Hindlimb muscle (tissue), 1 donor: ENCODE measurements at regions not wholly inside any gene's neighbourhood (a gene's known extent, or its start where the extent isn't known, plus 50 kb on each side); places are given as distances from the start of the nearest gene placed in this dataset.
"Not testable (repeated sequence)": the region's sequence is repeated elsewhere in the genome, so short reads cannot be mapped to it uniquely, and the experiment has no call there.

ENCODE experiments used
- DNase-seq: peaks from one replicate; pipeline ENCODE4 v3.0.0-alpha.2; 2013

- DNase-seq = no peak
These were observed 258.3 kb upstream of the STXBP6 start for GRCh38 chr14:25308244-25308643.

- DNase-seq = no peak
These were observed 254.0 kb upstream of the STXBP6 start for GRCh38 chr14:25303934-25304333.

DNA sequence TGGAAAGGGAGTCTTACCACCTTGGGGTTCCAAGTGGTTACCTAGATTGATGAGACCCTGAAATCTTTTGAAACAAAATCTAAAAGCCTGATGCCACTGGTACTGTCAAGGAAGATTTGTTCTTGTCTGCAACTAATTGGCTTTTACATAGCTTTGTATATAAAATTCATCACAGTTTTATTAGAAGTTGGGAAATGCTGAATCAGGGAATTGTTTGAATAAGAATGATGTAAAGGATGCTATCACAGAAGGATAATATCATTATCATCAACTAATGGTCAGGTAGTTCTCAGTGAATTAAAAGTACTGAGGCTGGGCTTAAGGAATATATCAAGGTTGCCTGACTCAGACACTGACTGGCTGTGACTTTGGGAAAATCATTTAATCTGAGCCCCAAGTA lies 248.3 kb upstream of the STXBP6 start:
- no peak for DNase-seq

DNA sequence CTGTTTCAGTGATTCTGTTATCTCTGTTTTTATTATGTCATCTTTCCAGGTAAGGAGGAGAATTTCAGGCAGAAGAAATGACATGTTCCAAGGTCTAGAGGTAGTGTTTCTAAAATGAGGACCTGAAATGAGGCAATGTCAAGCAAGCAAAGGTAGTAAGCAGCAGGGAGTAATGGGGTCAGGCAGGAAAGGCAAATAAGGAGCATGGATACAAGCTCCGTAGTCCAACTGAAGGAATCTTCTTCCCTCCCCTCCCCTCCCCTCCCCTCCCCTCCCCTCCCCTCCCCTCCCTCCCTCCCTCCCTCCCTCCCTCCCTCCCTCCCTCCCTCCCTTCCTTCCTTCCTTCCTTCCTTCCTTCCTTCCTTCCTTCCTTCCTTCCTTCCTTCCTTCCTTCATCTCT lies 240.2 kb upstream of the STXBP6 start:
- DNase-seq = not testable (repeated sequence)

GRCh38 chr14:25274529-25274928 lies 224.6 kb upstream of the STXBP6 start:
- no peak for DNase-seq

GRCh38 chr14:25267186-25267585 lies 217.2 kb upstream of the STXBP6 start:
- no peak for DNase-seq

DNA sequence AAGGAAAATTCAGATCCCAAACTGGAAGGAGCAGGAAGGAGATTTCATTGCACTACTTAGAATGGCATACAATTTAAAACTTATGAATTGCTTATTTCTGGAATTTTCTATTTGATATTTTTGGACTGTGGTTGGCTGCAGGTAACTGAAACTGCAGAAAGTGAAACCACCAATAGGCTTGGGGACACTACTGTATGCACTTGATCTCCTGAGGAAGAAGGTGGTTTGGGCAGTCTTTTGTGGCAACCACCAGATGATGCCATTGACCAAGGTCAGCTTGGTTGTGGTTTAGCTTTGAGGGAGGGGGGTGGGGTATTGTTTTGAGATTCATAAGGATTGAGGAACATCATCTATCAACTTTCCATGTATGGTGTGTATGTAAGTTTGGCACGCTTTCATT lies 209.5 kb upstream of the STXBP6 start:
- DNase-seq = no peak

DNA sequence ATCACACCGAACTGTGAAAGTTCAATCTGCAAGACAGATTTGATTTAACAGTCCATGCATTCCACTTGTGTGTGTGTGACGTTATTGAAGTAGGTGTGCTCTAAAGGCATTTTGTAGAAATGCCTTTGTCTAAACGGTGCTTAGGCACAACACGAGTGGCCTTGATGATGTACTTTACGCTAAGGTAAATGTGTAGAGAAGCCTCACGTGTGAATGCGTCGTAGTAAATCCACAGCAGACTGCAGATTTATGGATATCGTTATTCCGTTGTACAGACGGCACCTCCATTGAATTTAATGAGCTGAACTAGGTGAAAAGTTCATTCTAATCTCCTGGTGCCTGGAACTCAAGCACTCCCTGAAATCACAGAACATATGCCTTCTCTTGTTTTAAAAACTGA lies 202.8 kb upstream of the STXBP6 start:
- DNase-seq = no peak

GRCh38 chr14:25250516-25250915 lies 200.6 kb upstream of the STXBP6 start:
- DNase-seq = no peak

DNA sequence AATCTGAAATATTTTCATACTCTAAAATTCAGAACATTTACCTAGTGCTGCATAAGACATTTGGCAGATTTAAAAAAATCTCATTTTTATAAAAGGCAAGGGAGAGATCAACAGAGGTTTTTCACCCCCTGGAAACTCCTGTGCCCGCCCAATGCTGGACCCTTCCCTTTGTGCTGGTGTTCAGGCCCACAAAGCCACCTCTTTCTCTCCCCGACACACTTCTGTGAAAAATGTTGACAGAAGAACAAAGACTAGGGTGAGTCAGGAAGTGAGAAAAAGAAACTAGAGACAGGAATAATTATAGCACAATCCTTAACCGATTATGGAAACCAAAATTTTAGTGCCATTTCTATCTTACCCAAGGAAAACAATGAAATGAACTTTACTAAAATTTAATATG lies 197.7 kb upstream of the STXBP6 start:
- no peak for DNase-seq

- DNase-seq = no peak
These were observed 196.8 kb upstream of the STXBP6 start for GRCh38 chr14:25246751-25247150.

DNA sequence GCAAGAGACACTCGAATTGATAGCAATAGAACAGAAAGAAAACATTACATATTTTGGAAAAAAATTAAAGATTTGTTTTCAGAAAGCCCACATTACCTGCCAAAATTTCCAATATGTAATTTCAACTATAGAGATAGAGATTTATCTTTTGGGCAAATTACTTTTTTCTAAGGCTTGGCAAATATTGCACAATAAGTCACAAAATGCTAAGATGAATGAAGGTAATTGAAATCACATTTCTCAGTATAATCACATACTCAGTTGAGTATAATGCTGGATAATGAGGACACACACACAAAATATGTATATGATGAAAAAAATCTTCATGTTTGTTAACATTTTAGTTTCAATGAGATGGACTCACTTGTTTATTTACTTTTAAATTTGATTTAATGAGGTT lies 189.2 kb upstream of the STXBP6 start:
- no peak for DNase-seq

GRCh38 chr14:25237845-25238244 lies 187.9 kb upstream of the STXBP6 start:
- DNase-seq = no peak

GRCh38 chr14:25233613-25234012 lies 183.7 kb upstream of the STXBP6 start:
- no peak for DNase-seq

GRCh38 chr14:25231004-25231403 lies 181.1 kb upstream of the STXBP6 start:
- no peak for DNase-seq

GRCh38 chr14:25226214-25226613 lies 176.3 kb upstream of the STXBP6 start:
- no peak for DNase-seq

DNA sequence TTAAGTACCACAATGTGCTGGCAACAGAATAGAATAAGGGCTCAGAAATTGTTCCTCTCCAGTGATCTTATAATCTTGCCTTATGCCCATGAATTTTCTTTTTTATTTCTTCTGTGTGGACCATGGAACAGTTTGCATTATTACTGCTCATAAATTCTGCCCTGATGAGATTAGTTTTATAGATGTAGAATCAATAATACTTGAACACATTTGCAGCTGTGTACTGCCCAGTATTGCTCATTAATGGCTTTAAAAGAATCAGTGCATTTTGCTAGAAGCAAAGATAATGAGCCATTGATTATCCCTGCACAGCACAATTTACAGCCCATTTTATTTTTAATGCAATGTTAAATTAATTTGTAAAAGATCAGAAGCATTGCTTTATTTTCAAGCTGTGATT lies 172.3 kb upstream of the STXBP6 start:
- no peak for DNase-seq

- DNase-seq = no peak
These were observed 170.6 kb upstream of the STXBP6 start for GRCh38 chr14:25220514-25220913.

GRCh38 chr14:25215607-25216006 lies 165.7 kb upstream of the STXBP6 start:
- no peak for DNase-seq

DNA sequence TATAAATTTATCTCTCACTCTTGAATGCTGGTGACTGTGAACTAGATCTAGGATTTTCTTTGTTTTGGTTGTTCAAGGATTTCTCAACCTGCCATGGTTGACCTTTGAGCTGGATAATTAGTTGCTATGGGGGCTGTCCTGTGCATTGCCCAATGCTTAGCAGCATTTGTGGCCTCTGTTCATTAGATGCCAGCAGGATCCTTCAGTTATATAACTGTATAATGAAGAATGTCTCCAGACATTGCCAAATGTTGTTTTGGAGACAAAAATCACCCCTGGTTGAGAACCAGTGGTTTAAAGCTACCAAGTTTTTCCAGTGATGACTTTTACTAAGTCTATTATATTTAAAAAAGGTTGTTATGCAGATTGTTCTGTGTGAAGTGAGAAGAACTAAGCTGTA lies 147.9 kb upstream of the STXBP6 start:
- DNase-seq = no peak

- no peak for DNase-seq
These were observed 130.3 kb upstream of the STXBP6 start for GRCh38 chr14:25180221-25180620.

DNA sequence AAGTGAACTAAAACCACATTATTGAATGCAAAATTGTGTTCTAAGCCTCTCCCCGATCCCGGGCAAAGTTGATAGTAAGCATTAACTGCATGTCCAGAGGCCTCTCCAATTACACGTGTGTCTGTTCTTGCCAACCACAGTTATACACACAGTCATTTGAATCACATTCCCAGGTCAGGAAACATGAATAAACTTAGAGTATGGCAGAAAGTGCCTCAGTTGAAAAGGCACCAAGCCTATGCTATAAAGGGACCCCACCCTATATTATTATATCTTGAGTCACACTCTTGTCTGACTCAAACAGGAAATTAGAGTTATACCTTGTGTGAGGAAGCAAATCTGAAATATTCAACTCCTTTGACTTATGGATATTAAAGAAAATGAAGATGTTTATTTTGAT lies 128.3 kb upstream of the STXBP6 start:
- DNase-seq = no peak

- DNase-seq = peak; percentile 23
These were observed 101.2 kb upstream of the STXBP6 start for GRCh38 chr14:25150934-25151790.

DNA sequence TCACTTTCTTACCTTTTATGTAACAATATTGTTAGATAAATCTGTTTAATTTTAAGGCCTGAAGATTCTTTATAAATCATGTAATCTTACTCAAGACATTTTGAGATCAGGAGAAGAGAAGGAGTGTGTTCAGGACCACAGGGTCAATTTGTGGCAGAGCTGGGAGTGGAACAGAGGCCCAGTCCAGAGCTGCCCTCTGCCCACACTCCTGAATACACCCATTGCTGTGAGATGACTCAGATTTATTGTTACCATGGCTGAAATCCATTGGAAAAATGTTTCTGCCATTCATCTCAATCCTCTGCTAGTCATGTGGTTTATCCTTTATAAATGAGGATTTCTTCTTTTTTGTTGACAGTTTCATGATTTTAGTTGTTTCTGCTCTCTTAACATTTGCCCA lies 100.5 kb upstream of the STXBP6 start:
- no peak for DNase-seq

GRCh38 chr14:25140411-25140810 lies 90.5 kb upstream of the STXBP6 start:
- no peak for DNase-seq
